ENCODE measurements at regions not wholly inside any gene's neighbourhood (a gene's known extent, or its start where the extent isn't known, plus 50 kb on each side); places are given as distances from the start of the nearest gene placed in this dataset.

DNA sequence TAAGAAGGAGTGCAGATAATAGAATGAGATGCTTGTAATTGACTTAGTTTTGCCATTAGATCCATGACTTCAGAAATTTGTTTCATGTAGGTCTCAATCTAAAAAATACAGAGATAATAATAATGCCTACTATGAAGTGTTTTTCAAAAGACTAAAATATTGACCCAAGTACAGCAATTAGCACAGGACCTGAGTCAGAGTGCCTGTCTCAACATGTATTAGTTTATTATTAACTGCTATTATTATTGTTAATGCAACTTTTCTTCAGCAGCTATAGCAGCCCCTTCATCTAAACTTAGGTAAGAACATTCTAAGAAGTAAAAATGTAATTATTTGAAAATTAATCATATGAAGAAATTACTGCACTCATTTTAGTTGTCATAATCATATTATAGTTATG, 82.9 kb upstream of the HGF start:
- Histone ChIP-seq H3K4me3 (no peak overlapping the region), H3K9ac (ENCODE audit: control insufficient read depth, insufficient read depth, low read length) (no peak overlapping the region), H3K4me1 (ENCODE audit: control insufficient read depth, insufficient read depth, low read length) (no peaks in the 10 kb centered on the region), H3K9me3 (replicated peaks; ENCODE audit: control insufficient read depth, insufficient read depth, low read length) (peaks cover under 1% of the 10 kb centered on the region; the same call in 1 of the 3 replicates), H3K36me3 (ENCODE audit: control insufficient read depth in 2 of 2, insufficient read depth in 2 of 2, low read length in 1 of 2) (no peaks in the 10 kb centered on the region), H3K4me2 (ENCODE audit: control insufficient read depth, insufficient read depth) (no peak overlapping the region), H4K20me1 (ENCODE audit: control insufficient read depth, insufficient read depth) (no peaks in the 10 kb centered on the region), H3K79me2 (ENCODE audit: control insufficient read depth, insufficient read depth, low read length) (no peaks in the 10 kb centered on the region), H3K27me3 (replicated peaks in 1 of 2; ENCODE audit: control insufficient read depth in 2 of 2, insufficient read depth in 2 of 2, low read length in 1 of 2) (no peaks in the 10 kb centered on the region; a peak in 1 of 4 replicates), H3K27ac (ENCODE audit: control insufficient read depth, insufficient read depth) (no peak overlapping the region), H2AFZ (ENCODE audit: control insufficient read depth, low read depth, low read length) (no peak overlapping the region)
- ChIA-PET RAD21 (ENCODE audit: unreplicated experiment) (no interaction called here), CTCF (no interaction called here), POLR2A (no interaction called here), SMC1A (ENCODE audit: uncharacterized antibody, unreplicated experiment) (interaction anchor here (0.6 kb wide), 1 partner anchor 23 kb away, joined by 3 read pairs; no protein-coding TSS in a partner anchor)
- no peak for DNase-seq (ENCODE audit: low read depth, low spot score)
- no peak for ATAC-seq
- TF ChIP-seq RELA (IDR thresholded peaks at IDR 0.05; ENCODE audit: borderline replicate concordance, partially characterized antibody), result no peak
- TF ChIP-seq POLR2AphosphoS2 (IDR thresholded peaks at IDR 0.05; ENCODE audit: low read depth, low read length), result no peak
- TF ChIP-seq ZNF274 (IDR thresholded peaks at IDR 0.05; ENCODE audit: insufficient read depth, insufficient read length), result no peak
- TF ChIP-seq ATF7 (IDR thresholded peaks at IDR 0.05; ENCODE audit: low read depth), result no peak
- no peak for TF ChIP-seq RCOR1 (conservative IDR thresholded peaks at IDR 0.05; ENCODE audit: low read depth, low read length)
- no peak for TF ChIP-seq NFXL1 (IDR thresholded peaks at IDR 0.05; ENCODE audit: borderline replicate concordance)
- TF ChIP-seq FOS (IDR thresholded peaks at IDR 0.05; ENCODE audit: borderline replicate concordance, extremely low read depth, insufficient read length), result no peak
- TF ChIP-seq, protein P1, sequence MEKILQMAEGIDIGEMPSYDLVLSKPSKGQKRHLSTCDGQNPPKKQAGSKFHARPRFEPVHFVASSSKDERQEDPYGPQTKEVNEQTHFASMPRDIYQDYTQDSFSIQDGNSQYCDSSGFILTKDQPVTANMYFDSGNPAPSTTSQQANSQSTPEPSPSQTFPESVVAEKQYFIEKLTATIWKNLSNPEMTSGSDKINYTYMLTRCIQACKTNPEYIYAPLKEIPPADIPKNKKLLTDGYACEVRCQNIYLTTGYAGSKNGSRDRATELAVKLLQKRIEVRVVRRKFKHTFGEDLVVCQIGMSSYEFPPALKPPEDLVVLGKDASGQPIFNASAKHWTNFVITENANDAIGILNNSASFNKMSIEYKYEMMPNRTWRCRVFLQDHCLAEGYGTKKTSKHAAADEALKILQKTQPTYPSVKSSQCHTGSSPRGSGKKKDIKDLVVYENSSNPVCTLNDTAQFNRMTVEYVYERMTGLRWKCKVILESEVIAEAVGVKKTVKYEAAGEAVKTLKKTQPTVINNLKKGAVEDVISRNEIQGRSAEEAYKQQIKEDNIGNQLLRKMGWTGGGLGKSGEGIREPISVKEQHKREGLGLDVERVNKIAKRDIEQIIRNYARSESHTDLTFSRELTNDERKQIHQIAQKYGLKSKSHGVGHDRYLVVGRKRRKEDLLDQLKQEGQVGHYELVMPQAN (conservative IDR thresholded peaks at IDR 0.05), result no peak
- no peak for TF ChIP-seq HDGF (IDR thresholded peaks at IDR 0.05)
- no peak for TF ChIP-seq CBFB (IDR thresholded peaks at IDR 0.05; ENCODE audit: low read depth)
- TF ChIP-seq TCF7 (IDR thresholded peaks at IDR 0.05; ENCODE audit: borderline replicate concordance), result no peak
- TF ChIP-seq CEBPB (IDR thresholded peaks at IDR 0.05; ENCODE audit: borderline replicate concordance in 1 of 2, low read depth in 2 of 2, low read length in 2 of 2), result no peak
- no peak for TF ChIP-seq CHD1 (IDR thresholded peaks at IDR 0.05; ENCODE audit: low read depth, low read length)
- TF ChIP-seq RFX5 (IDR thresholded peaks at IDR 0.05; ENCODE audit: low read depth, low read length), result no peak
- in situ Hi-C loops (cut with MboI) (no loop called here), intact Hi-C loops (cut with micrococcal nuclease; ENCODE audit: unreplicated experiment) (no loop called here)
- FAIRE-seq, result no peak
- no TSS peak for BruUV-seq (replicated peaks)

Data from GM12878 (cell line).